ENCODE measurements at regions not wholly inside any gene's neighbourhood (a gene's known extent, or its start where the extent isn't known, plus 50 kb on each side); places are given as distances from the start of the nearest gene placed in this dataset.
A peak's percentile ranks its signal among the peaks of the same experiment; 100 is the strongest.

- no peaks in the 10 kb centered on the region for H3K9me3 Mint-ChIP-seq
- peaks cover 7% of the 10 kb centered on the region for H3K36me3 Mint-ChIP-seq (ENCODE audit: low read depth)
- ChIA-PET CTCF (interaction anchor here (0.5 to 1.6 kb wide), 4 partner anchors 10 to 400 kb away, joined by 3 read pairs; no protein-coding TSS in a partner anchor), POLR2A (interaction anchor here (0.6 kb wide), 1 partner anchor 63 kb away, joined by 4 read pairs; no protein-coding TSS in a partner anchor)
- no peak overlapping the region for H3K4me3 Mint-ChIP-seq
- no peaks in the 10 kb centered on the region for H3K27me3 Mint-ChIP-seq
- H3K27ac Mint-ChIP-seq = no peak overlapping the region
- DNase-seq = no peak
- H3K4me1 Mint-ChIP-seq = peaks cover 8% of the 10 kb centered on the region
Measured at GRCh38 chr13:40422588-40423235, 243.7 kb downstream of the FOXO1 start.

- H3K27me3 Mint-ChIP-seq = no peaks in the 10 kb centered on the region
- H3K4me1 Mint-ChIP-seq = peaks cover 15% of the 10 kb centered on the region
- no peak overlapping the region for H3K4me3 Mint-ChIP-seq
- DNase-seq = no peak
- peaks cover 2% of the 10 kb centered on the region for H3K36me3 Mint-ChIP-seq (ENCODE audit: low read depth)
- no peak overlapping the region for H3K27ac Mint-ChIP-seq
- ChIA-PET CTCF (interaction anchor here (1.0 kb wide), 1 partner anchor 20 kb away, joined by 3 read pairs; no protein-coding TSS in a partner anchor), POLR2A (no interaction called here)
- no peaks in the 10 kb centered on the region for H3K9me3 Mint-ChIP-seq
Measured at GRCh38 chr13:40428354-40428753, 238.1 kb downstream of the FOXO1 start.

- ChIA-PET CTCF (interaction anchor here (0.5 kb wide), 1 partner anchor 22 kb away, joined by 3 read pairs; no protein-coding TSS in a partner anchor), POLR2A (no interaction called here)
- Mint-ChIP-seq H3K27ac (no peak overlapping the region), H3K36me3 (ENCODE audit: low read depth) (peaks cover 5% of the 10 kb centered on the region), H3K27me3 (no peaks in the 10 kb centered on the region), H3K4me1 (peaks cover 30% of the 10 kb centered on the region), H3K4me3 (no peak overlapping the region), H3K9me3 (peaks cover 4% of the 10 kb centered on the region)
- no peak for DNase-seq
Measured at GRCh38 chr13:40429706-40430545, 236.5 kb downstream of the FOXO1 start.

- no peak for DNase-seq
- H3K27ac Mint-ChIP-seq = no peak overlapping the region
- ChIA-PET CTCF (interaction anchor here (0.6 to 1.5 kb wide), 6 partner anchors 9 to 619 kb away, joined by 3 to 4 read pairs (median 3); no protein-coding TSS in a partner anchor), POLR2A (no interaction called here)
- H3K4me3 Mint-ChIP-seq = no peak overlapping the region
- peaks cover 12% of the 10 kb centered on the region for H3K36me3 Mint-ChIP-seq (ENCODE audit: low read depth)
- no peaks in the 10 kb centered on the region for H3K27me3 Mint-ChIP-seq
- H3K4me1 Mint-ChIP-seq = peaks cover 37% of the 10 kb centered on the region
- peaks cover 8% of the 10 kb centered on the region for H3K9me3 Mint-ChIP-seq
Measured at GRCh38 chr13:40432018-40432978, 234.1 kb downstream of the FOXO1 start.

- Mint-ChIP-seq H3K36me3 (ENCODE audit: low read depth) (peaks cover 12% of the 10 kb centered on the region), H3K4me1 (peaks cover 43% of the 10 kb centered on the region), H3K9me3 (peaks cover 8% of the 10 kb centered on the region), H3K27ac (no peak overlapping the region), H3K4me3 (no peak overlapping the region), H3K27me3 (no peaks in the 10 kb centered on the region)
- ChIA-PET CTCF (interaction anchor here (1.1 to 1.5 kb wide), 3 partner anchors 18 to 42 kb away, joined by 3 to 4 read pairs (median 3); no protein-coding TSS in a partner anchor), POLR2A (no interaction called here)
- DNase-seq = no peak
Measured at GRCh38 chr13:40433001-40433400, 233.4 kb downstream of the FOXO1 start.

- ChIA-PET CTCF (interaction anchor here (0.6 to 1.5 kb wide), 4 partner anchors 18 to 249 kb away, joined by 3 to 4 read pairs (median 3); no protein-coding TSS in a partner anchor), POLR2A (no interaction called here)
- peak; percentile 48 for DNase-seq
- peaks cover 49% of the 10 kb centered on the region for H3K4me1 Mint-ChIP-seq
- peak overlapping the region; percentile 76 for H3K27ac Mint-ChIP-seq
- H3K36me3 Mint-ChIP-seq (ENCODE audit: low read depth) = peaks cover 12% of the 10 kb centered on the region
- H3K4me3 Mint-ChIP-seq = no peak overlapping the region
- H3K27me3 Mint-ChIP-seq = no peaks in the 10 kb centered on the region
- H3K9me3 Mint-ChIP-seq = peaks cover 8% of the 10 kb centered on the region
Measured at GRCh38 chr13:40433577-40433976, 232.9 kb downstream of the FOXO1 start.

GRCh38 chr13:40434516-40435397 lies 231.7 kb downstream of the FOXO1 start:
- peak overlapping the region; percentile 80 for H3K27ac Mint-ChIP-seq
- H3K9me3 Mint-ChIP-seq = peaks cover 8% of the 10 kb centered on the region
- POLR2A ChIA-PET = no interaction called here
- peaks cover 12% of the 10 kb centered on the region for H3K36me3 Mint-ChIP-seq (ENCODE audit: low read depth)
- no peak overlapping the region for H3K4me3 Mint-ChIP-seq
- DNase-seq = no peak
- CTCF ChIA-PET = interaction anchor here (0.7 to 1.5 kb wide), 8 partner anchors 8 to 353 kb away, joined by 3 read pairs; no protein-coding TSS in a partner anchor
- peaks cover 61% of the 10 kb centered on the region for H3K4me1 Mint-ChIP-seq
- no peaks in the 10 kb centered on the region for H3K27me3 Mint-ChIP-seq

- DNase-seq = no peak
- Mint-ChIP-seq H3K27ac (peak overlapping the region; percentile 46), H3K4me1 (peaks cover 48% of the 10 kb centered on the region), H3K27me3 (no peaks in the 10 kb centered on the region), H3K4me3 (peak overlapping the region; percentile 13), H3K9me3 (peaks cover 8% of the 10 kb centered on the region), H3K36me3 (ENCODE audit: low read depth) (peaks cover 12% of the 10 kb centered on the region)
- CTCF ChIA-PET = interaction anchor here (0.6 to 1.0 kb wide), 3 partner anchors 12 to 238 kb away, joined by 3 read pairs; no protein-coding TSS in a partner anchor
- POLR2A ChIA-PET = no interaction called here
Measured at GRCh38 chr13:40438022-40438680, 228.3 kb downstream of the FOXO1 start.

GRCh38 chr13:40438999-40439797 lies 227.2 kb downstream of the FOXO1 start:
- peaks cover 4% of the 10 kb centered on the region for H3K9me3 Mint-ChIP-seq
- H3K4me1 Mint-ChIP-seq = peaks cover 38% of the 10 kb centered on the region
- ChIA-PET CTCF (interaction anchor here (1.0 kb wide), 1 partner anchor 26 kb away, joined by 3 read pairs; no protein-coding TSS in a partner anchor), POLR2A (interaction anchor here (0.6 kb wide), 1 partner anchor 142 kb away, joined by 3 read pairs; no protein-coding TSS in a partner anchor)
- H3K36me3 Mint-ChIP-seq (ENCODE audit: low read depth) = peaks cover 12% of the 10 kb centered on the region
- H3K27ac Mint-ChIP-seq = peak overlapping the region; percentile 46
- peak overlapping the region; percentile 51 for H3K4me3 Mint-ChIP-seq
- peak; percentile 48 for DNase-seq
- no peaks in the 10 kb centered on the region for H3K27me3 Mint-ChIP-seq

GRCh38 chr13:40439928-40440327 lies 226.5 kb downstream of the FOXO1 start:
- Mint-ChIP-seq H3K4me1 (peaks cover 30% of the 10 kb centered on the region), H3K9me3 (peaks cover 3% of the 10 kb centered on the region), H3K36me3 (ENCODE audit: low read depth) (peaks cover 8% of the 10 kb centered on the region), H3K27ac (no peak overlapping the region), H3K27me3 (no peaks in the 10 kb centered on the region), H3K4me3 (no peak overlapping the region)
- POLR2A ChIA-PET = interaction anchor here (0.6 kb wide), 1 partner anchor 141 kb away, joined by 3 read pairs; no protein-coding TSS in a partner anchor
- no peak for DNase-seq
- CTCF ChIA-PET = no interaction called here
